HG03097 (cell line): ENCODE measurements at regions not wholly inside any gene's neighbourhood (a gene's known extent, or its start where the extent isn't known, plus 50 kb on each side); places are given as distances from the start of the nearest gene placed in this dataset.
"Not testable (repeated sequence)": the region's sequence is repeated elsewhere in the genome, so short reads cannot be mapped to it uniquely, and the experiment has no call there.

Source experiments
- ATAC-seq: cut with Tn5 transposase; IDR thresholded peaks from one replicate; pipeline ENCODE4 v1.9.1; 2021; ENCODE audit not compliant: unreplicated experiment, low FRiP score

DNA sequence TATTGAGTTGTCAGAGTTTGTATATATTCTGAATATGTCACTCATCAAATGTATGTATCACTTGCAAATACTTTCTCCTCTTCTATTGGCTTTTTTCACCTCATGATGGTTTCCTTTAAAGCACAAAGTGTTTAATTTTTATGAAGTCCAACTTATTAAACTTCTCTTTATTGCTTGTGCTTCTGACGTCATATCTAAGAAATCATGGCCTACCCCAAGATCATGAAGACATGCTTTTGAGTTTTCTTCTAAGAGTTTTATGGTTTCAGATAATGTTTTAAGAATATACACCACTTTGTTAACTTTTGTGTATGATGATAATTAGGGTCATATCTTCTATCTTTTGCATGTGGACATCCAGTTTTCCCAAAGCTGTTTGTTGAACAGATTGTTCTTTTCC lies 417.2 kb upstream of the ATP10A start:
- ATAC-seq = no peak

GRCh38 chr15:26261966-26262365 lies 398.8 kb upstream of the ATP10A start:
- ATAC-seq = no peak

DNA sequence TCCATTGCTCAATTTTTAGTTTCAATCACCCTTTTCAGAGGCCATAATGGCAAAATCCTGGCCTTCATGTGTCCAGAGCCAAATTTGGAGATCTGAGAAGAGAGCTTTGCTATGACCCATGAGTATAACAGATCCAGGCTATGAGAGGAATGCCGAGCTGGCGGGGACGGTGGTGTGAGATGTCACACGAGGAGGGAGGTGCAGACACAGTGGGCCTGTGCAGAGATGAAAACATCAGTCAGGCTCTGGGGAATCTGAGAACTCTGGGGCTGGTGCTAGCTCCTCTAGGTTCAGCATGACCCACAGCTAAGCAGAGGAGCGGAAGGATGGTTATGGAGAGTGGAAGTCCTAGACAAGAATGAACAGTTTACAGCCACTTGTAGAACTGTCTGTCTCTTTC lies 398.3 kb upstream of the ATP10A start:
- no peak for ATAC-seq

DNA sequence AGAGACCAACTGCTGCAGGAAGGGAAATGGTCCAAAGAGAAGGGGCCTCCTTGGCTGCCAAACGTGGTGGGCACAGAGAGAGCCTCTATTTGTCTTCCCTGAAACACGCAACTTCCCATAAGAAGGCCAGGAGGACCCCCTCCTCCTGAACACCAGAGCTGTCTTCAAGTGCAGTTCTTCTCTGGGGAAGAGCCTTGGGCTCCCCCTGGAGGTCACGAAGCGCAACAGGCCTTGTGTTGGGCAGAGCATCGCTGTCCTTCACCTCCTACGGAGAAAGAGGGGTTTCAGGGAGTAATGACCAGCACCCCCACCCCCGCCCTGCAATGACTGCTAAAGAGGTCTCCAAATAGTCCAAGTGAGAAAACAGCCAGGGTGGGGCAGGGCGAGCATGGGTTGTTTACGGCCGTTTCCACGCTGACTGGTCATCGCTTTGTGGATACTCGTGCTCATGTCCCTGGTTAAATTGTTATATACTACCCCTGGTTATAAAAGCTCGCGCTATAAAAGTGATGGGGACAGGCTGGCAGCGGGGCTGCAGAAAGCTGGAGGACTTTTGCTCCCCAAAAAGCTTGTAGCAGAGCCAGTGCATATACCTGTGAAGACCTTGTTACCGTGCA lies 397.5 kb upstream of the ATP10A start:
- ATAC-seq = no peak

DNA sequence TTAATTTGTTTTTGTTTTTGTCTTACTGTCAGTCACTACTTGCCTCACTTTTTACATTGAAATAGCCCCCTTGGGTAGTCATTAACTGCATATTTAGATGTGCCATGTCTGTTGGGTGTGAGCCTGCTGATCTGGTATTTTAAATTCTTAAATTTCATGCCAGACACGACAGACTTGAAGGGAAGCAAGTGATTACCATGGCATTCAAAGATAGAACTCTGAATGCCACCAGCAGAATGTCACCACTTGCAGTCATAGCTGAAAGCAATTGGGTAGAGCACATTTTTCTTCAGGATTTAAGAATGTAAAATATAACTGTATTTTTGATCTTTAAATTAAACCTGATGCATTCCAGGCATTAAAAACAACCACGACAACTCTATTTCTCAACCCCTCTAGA lies 396.5 kb upstream of the ATP10A start:
- no peak for ATAC-seq

DNA sequence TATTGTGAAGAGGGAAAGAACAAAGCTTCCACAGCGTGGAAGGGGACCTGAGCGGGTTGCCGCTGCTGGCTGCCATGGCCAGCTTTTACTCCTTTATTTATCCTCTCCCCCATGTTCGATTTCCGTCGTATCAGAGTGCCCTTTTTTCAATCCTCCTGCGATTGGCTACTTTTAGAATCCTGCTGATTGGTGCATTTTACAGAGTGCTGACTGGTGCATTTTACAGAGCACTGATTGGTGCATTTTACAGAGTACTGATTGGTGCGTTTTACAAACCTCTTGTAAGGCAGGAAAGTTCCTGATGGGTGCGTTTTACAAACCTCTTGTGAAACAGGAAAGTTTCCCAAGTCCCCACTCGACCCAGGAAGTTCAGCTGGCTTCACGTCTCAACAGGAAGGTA lies 381.7 kb upstream of the ATP10A start:
- ATAC-seq = not testable (repeated sequence)

DNA sequence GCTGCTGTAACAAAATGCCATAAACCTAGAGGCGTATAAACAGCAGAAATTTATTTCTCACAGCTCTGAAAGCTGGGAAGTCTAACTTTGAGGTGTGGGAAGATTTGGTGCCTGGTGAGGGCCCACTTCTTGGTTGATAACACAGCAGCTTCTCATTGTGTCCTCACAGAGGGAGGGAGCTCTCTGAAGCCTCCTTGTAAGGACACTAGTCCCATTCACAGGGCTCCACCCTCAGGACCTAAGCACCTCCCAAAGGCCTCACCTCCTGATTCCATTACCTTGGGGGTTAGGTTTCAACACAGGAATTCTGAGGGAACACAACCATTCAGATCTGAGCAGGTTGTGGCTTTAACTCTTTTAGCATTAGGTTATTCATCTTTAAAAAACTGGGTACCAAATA lies 380.3 kb upstream of the ATP10A start:
- ATAC-seq = no peak

GRCh38 chr15:26242565-26243071 lies 379.5 kb upstream of the ATP10A start:
- ATAC-seq = no peak

- no peak for ATAC-seq
Measured at GRCh38 chr15:26235864-26236263, 372.7 kb upstream of the ATP10A start.

- no peak for ATAC-seq
Measured at GRCh38 chr15:26234976-26235767, 372.0 kb upstream of the ATP10A start.

DNA sequence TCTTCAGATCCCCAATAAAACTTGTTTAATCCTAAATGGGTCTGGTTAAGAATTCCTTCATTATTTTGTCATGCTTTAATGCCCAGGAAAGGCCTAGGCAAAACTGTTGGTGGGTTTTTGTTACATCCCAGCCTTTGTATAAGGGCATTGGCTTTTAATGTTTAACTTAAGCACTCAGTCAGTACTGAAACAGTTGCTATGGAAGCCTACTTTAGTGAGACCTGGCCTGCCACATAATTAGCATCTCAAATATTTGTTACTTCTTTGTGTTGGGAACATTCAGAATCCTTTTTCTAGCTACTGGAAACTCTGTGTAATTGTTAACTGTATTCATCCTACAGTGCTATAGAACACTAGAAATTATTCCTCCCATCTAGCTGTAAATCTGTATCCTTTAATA lies 369.6 kb upstream of the ATP10A start:
- ATAC-seq = no peak

- ATAC-seq = no peak
Measured at GRCh38 chr15:26231096-26231495, 368.0 kb upstream of the ATP10A start.

- no peak for ATAC-seq
Measured at GRCh38 chr15:26224266-26224665, 361.1 kb upstream of the ATP10A start.

GRCh38 chr15:26223720-26224119 lies 360.6 kb upstream of the ATP10A start:
- no peak for ATAC-seq

- ATAC-seq = no peak
Measured at GRCh38 chr15:26222781-26223180, 359.7 kb upstream of the ATP10A start.

DNA sequence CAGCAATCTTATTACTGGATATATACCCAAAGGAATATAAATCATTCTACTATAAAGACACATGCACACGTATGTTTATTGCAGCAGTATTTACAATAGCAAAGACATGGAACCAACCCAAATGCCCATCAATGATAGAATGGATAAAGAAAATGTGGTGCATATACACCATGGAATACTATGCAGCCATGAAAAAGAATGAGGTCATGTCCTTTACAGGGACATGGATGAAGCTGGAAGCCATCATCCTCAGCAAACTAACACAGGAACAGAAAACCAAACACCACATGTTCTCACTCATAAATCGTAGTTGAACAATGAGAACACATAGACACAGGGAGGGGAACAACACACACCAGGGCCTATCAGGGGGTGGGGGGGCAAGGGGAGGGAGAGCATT lies 353.9 kb upstream of the ATP10A start:
- not testable (repeated sequence) for ATAC-seq

DNA sequence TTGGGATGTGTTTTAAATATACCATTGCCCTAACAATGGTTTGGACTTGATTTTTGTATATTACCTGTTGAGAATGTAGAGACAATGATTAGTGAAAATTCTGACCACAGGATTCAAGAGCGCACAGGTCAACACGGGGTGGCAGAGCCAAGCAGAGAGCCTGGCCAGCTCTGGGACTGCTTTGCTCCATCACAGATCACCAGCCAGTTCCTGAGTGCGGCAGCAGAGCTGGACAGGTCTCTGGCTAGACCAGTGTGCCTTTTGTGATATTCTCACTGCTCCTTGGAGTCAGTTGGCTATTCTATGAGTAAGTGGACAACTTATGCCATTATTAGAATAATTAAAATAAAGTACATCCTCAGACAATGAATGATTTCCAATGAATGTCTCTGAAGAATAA lies 351.2 kb upstream of the ATP10A start:
- no peak for ATAC-seq

DNA sequence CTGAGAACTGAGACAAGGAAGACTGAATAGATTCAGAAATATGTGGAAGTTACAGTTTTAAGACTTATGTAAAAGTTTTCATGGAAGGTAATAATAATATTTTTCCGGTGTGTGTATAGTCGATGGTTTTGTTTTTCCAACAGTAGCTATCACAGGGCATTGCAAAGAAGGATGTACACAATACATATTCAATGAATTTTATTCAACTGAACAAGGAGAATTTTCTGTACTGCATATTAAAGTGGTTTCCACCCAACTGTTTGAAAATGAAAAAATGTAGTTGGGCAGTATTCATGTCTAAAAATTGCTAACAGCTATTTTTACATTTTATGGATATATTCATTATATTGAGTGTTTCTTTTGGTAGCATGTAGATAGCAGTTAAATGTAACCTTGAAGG lies 350.3 kb upstream of the ATP10A start:
- ATAC-seq = no peak

DNA sequence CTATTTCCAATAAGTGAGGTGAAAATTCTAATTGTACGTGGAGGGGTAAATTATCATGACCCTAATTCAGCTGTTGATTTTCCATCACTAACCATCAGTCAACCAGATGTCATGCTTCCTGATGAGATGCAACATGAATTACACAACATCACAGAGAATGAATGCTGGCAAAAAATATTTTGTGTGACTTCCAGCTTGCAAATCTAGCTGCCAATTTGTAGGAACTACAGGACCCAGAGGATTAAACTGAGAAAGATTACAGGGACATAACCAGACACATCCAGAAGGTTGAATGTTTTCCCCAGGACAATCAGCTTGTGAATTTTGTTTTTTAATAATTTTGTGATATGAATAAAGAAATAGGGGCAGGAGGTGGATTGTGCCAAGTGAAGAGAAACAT lies 349.0 kb upstream of the ATP10A start:
- ATAC-seq = no peak

- ATAC-seq = no peak
Measured at GRCh38 chr15:26210980-26211379, 347.9 kb upstream of the ATP10A start.

DNA sequence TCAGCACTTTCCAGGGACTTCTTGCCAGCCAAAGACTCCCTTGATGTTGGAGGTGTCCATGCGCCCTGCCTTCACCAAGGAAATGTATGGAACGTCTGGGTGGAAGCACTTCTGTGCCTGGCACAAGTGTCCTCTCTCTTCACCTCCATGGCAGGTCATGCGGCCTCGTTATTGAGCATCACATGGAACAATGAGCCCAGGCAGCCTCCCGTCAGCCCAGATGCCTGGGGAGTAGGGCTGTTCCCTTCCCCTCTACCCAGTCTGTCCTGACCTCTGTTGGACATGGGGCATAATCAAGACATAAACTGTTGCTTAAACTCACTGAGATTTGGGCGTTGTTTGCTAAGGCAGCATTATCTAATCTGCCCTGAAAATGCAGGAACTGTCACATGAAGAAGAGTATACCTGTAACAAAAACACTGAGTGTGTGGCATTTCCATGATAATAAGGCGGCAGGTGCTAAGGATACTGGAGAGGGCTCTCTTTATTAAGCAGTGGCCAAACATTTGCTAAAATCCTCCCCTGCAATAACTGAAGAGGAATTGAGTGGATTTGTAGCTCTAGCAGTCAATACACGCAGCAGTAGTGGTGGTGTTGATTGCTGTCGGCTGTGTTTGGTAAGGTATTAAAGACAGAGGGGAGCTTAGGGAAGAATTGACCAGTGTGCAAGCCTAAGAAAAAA lies 338.2 kb upstream of the ATP10A start:
- no peak for ATAC-seq

- no peak for ATAC-seq
Measured at GRCh38 chr15:26200427-26200826, 337.3 kb upstream of the ATP10A start.
